AG04450 (cell line): ENCODE measurements at regions not wholly inside any gene's neighbourhood (a gene's known extent, or its start where the extent isn't known, plus 50 kb on each side); places are given as distances from the start of the nearest gene placed in this dataset.
A peak's percentile ranks its signal among the peaks of the same experiment; 100 is the strongest.
"Not testable (repeated sequence)": the region's sequence is repeated elsewhere in the genome, so short reads cannot be mapped to it uniquely, and the experiment has no call there.

ENCODE experiments used
- CTCF ChIA-PET: fragments of 300-600, 350-600 bp; formaldehyde crosslinking; extraction: SDS; loops from one replicate; lab custom pipeline; 2022; ENCODE audit warnings: antibody characterized with exemption, inconsistent platforms; lab: Charles Lee
- POLR2A ChIA-PET: fragments of 350-600 bp; formaldehyde crosslinking; extraction: SDS; loops from one replicate; lab custom pipeline; 2021; ENCODE audit warnings: antibody characterized with exemption, inconsistent platforms; lab: Yijun Ruan, JAX
- DNase-seq: peaks from one replicate; pipeline ENCODE4 v3.0.0-alpha.2; 2011; ENCODE audit warnings: low read depth, low spot score
- H3K27ac ChIP-seq: one replicate; pipeline ENCODE4 v1.5.1; 2012; ENCODE audit warnings: low read depth, low read length, control low read depth
- H3K27me3 ChIP-seq: one replicate; pipeline ENCODE4 v1.6.0; 2012; ENCODE audit warnings: low read length; ENCODE audit not compliant: control insufficient read depth, insufficient read depth
- H3K4me3 ChIP-seq: 2 replicates; pipeline ENCODE4 v1.5.1; 2011; ENCODE audit warnings: mild to moderate bottlenecking, low read depth, low read length, control low read depth
- H3K9me3 ChIP-seq: 2 replicates; pipeline ENCODE4 v1.5.1; 2012; ENCODE audit warnings: low read length; ENCODE audit not compliant: control insufficient read depth, insufficient read depth
- TF ChIP-seq, protein P1 (sequence below): IDR thresholded peaks from 2 replicates; pipeline ENCODE4 v1.5.1; 2011; ENCODE audit warnings: low read depth, low read length, control low read depth, inconsistent platforms

DNA sequence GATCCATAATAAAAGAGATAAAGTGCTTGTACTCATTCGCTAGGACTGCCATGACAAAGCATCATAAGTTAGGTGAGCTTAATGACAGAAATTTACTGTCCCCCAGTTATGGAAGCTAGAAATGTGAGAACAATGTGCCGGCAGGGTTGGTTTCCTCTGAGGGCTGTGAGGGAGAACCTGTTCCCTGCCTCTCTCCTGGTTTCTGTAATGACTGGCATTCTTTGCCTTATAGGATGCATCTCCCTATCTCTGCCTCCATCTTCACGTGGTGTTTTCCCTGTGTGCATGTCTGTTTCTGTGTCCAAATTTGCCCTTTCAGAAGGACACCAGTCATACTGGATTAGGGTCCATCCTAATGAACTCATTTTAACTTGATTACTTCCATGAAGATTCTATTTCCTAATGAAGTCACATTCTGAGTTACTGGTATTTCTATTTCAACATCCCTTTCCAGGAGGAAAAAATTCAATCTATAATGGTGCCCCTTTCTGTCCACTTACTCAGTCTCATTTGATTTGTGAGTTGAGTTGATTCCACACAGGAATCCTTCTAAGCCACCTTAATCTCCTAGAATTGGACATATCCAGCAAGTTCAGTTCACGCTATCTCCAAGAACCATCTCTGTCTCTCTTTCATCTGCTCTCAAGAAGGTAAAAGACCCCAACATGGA, 71.2 kb upstream of the LIPC start:
- ChIA-PET CTCF (interaction anchor here (1.0 to 1.3 kb wide), 2 partner anchors 133 to 555 kb away, joined by 5 to 6 read pairs; no protein-coding TSS in a partner anchor), POLR2A (interaction anchor here (0.6 to 1.8 kb wide), 7 partner anchors 28 to 389 kb away, joined by 3 to 25 read pairs (median 4); partner anchors contain the start of gene ADAM10)
- no peak overlapping the region for H3K4me3 ChIP-seq
- TF ChIP-seq, protein P1, sequence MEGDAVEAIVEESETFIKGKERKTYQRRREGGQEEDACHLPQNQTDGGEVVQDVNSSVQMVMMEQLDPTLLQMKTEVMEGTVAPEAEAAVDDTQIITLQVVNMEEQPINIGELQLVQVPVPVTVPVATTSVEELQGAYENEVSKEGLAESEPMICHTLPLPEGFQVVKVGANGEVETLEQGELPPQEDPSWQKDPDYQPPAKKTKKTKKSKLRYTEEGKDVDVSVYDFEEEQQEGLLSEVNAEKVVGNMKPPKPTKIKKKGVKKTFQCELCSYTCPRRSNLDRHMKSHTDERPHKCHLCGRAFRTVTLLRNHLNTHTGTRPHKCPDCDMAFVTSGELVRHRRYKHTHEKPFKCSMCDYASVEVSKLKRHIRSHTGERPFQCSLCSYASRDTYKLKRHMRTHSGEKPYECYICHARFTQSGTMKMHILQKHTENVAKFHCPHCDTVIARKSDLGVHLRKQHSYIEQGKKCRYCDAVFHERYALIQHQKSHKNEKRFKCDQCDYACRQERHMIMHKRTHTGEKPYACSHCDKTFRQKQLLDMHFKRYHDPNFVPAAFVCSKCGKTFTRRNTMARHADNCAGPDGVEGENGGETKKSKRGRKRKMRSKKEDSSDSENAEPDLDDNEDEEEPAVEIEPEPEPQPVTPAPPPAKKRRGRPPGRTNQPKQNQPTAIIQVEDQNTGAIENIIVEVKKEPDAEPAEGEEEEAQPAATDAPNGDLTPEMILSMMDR: no peak
- H3K27me3 ChIP-seq: no peaks in the 10 kb centered on the region
- H3K27ac ChIP-seq: peak overlapping the region; percentile 96
- DNase-seq: no peak
- no peaks in the 10 kb centered on the region for H3K9me3 ChIP-seq

DNA sequence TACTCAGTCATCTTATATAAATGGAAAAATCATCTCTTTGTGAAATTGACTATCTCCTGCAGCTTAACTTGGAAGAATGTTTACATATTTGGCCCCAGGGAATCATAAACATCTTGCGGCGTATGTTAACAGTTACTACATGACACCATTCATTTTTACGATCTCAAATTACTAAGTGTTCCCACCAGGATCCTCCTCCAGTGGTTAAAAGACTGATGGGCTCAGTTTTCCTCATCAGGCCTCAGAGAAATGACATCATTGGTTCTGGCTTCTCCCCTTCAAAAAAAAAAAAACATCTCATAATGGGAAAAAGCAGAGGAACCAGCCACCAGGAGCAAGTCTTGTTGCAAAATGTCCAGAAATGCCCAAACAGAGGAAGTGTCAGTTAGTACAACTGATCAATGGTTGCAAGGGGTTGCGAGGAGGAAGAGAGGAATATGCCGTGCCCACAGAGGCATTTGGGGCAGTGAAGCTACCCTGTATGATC, 70.5 kb upstream of the LIPC start:
- H3K9me3 ChIP-seq: no peaks in the 10 kb centered on the region
- H3K27me3 ChIP-seq: no peaks in the 10 kb centered on the region
- peak overlapping the region; percentile 96 for H3K27ac ChIP-seq
- ChIA-PET CTCF (no interaction called here), POLR2A (interaction anchor here (0.6 to 1.8 kb wide), 6 partner anchors 29 to 388 kb away, joined by 3 to 25 read pairs (median 4); partner anchors contain the start of gene ADAM10)
- peak overlapping the region; percentile 5; the same call in 1 of the 2 replicates for H3K4me3 ChIP-seq
- TF ChIP-seq, protein P1: no peak
- peak; percentile 97 for DNase-seq

DNA sequence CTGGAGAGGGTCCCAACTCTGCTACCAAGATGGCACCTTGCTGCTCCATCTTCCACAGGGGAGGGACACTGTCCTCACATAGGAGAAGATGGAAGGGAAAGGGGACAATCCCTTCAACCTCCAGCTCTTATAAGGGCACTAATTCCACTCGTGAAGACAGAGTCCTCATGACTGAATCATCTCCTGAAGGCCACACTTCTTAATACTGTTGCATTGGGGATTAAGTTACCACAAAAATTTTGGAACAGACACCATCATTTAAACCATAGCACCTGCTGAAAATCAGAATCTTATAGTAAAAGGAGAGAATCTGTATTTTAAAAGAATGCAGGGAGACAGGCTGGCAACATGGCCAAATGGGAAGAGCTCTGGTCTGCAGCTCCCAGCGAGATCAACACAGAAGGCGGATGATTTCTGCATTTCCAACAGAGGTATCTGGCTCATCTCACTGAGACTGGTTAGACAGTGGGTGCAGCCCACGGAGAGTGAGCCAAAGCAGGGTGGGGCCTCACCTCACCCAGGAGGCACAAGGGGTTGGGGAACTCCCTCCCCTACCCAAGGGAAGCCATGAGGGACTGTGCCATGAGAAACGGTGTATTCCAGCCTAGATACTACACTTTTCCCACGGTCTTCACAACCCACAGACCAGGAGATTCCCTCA, 69.4 kb upstream of the LIPC start:
- H3K9me3 ChIP-seq: no peaks in the 10 kb centered on the region
- no peak overlapping the region for H3K4me3 ChIP-seq
- ChIA-PET CTCF (no interaction called here), POLR2A (interaction anchor here (0.7 to 1.8 kb wide), 2 partner anchors 30 to 826 kb away, joined by 3 to 25 read pairs; no protein-coding TSS in a partner anchor)
- no peaks in the 10 kb centered on the region for H3K27me3 ChIP-seq
- DNase-seq: no peak
- TF ChIP-seq, protein P1: no peak
- peak overlapping the region; percentile 72 for H3K27ac ChIP-seq

DNA sequence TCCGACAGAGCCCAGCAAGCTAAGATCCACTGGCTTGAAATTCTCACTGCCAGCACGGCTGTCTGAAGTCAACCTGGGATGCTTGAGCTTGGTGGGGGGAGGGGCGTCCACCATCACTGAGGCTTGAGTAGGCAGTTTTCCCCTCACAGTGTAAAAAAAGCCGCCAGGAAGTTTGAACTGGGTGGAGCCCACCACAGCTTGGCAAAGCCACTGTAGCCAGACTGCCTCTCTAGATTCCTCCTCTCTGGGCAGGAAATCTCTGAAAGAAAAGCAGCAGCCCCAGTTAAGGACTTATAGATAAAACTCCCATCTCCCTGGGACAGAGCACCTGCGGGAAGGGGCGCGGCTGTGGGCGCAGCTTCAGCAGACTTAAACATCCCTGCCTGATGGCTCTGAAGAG, 68.7 kb upstream of the LIPC start:
- H3K27ac ChIP-seq, CTCF ChIA-PET, POLR2A ChIA-PET, H3K4me3 ChIP-seq, H3K9me3 ChIP-seq, H3K27me3 ChIP-seq, DNase-seq: not testable (repeated sequence)

DNA sequence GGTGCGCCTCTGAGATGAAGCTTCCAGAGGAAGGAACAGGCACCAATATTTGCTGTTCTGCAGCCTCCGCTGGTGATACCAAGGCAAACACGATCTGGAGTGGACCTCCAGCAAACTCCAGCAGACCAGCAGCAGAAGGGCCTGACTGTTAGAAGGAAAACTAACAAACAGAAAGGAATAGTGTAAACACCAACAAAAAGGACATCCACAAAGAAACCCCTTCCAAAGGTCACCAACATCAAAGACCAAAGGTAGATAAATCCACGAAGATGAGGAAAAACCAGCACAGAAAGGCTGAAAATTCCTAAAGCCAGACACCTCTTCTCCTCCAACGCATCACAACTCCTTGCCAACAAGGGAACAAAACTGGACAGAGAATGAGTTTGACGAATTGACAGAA, 68.1 kb upstream of the LIPC start:
- CTCF ChIA-PET, H3K27me3 ChIP-seq, H3K9me3 ChIP-seq, H3K27ac ChIP-seq, H3K4me3 ChIP-seq, POLR2A ChIA-PET, DNase-seq: not testable (repeated sequence)

DNA sequence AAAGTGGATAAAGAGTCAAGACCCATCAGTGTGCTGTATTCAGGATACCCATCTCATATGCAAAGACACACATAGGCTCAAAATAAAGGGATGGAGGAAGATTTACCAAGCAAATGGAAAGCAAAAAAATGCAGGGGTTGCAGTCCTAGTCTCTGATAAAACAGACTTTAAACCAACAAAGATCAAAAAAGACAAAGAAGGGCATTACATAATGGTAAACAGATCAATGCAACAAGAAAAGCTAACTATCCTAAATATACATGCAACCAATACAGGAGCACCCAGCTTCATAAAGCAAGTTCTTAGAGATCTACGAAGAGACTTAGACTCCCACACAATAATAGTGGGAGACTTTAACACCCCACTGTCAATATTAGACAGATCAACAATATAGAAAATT, 66.7 kb upstream of the LIPC start:
- POLR2A ChIA-PET, H3K4me3 ChIP-seq, CTCF ChIA-PET, H3K27ac ChIP-seq, H3K9me3 ChIP-seq, H3K27me3 ChIP-seq, DNase-seq: not testable (repeated sequence)
